Cardiac fibroblast (primary cell): ENCODE measurements at regions not wholly inside any gene's neighbourhood (a gene's known extent, or its start where the extent isn't known, plus 50 kb on each side); places are given as distances from the start of the nearest gene placed in this dataset.

Experiments
- DNase-seq, 2 donors: peaks; one replicate each; pipeline versions ENCODE4 v3.0.0 to v3.0.0-alpha.2; 2010; ENCODE audit warnings: low read depth in 2 of 2
- H3K4me3 ChIP-seq, 2 donors: replicated peaks in 1 of 2; 1 replicate in 1 of 2; 2 replicates in 1 of 2; pipeline ENCODE4 v1.5.1; 2011; ENCODE audit warnings: low read depth in 2 of 2, low read length in 2 of 2, mild to moderate bottlenecking in 2 of 2, moderate library complexity in 1 of 2
- TF ChIP-seq, protein P1 (sequence below): IDR thresholded peaks from one replicate; pipeline ENCODE4 v1.5.1; 2011; ENCODE audit warnings: low read depth, mild to moderate bottlenecking, low read length, inconsistent platforms

DNA sequence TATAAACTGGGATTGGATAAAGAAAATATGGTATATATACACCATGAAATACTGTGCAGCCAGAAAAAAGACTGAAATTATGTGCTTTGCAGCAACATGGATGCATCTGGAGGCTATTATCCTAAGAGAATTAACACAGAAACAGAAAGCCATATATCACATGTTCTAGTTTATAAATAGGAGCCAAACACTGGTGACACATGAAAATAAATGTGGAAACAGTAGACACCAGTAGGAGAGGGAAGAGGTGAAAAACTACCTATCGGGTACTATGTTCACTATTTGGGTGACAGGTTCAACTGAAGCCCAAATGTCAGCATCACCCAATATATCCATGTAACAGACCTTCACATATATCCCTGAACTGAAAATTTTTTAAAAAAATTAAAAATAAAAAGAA is 725.1 kb downstream of the C4orf33 start:
- TF ChIP-seq, protein P1, sequence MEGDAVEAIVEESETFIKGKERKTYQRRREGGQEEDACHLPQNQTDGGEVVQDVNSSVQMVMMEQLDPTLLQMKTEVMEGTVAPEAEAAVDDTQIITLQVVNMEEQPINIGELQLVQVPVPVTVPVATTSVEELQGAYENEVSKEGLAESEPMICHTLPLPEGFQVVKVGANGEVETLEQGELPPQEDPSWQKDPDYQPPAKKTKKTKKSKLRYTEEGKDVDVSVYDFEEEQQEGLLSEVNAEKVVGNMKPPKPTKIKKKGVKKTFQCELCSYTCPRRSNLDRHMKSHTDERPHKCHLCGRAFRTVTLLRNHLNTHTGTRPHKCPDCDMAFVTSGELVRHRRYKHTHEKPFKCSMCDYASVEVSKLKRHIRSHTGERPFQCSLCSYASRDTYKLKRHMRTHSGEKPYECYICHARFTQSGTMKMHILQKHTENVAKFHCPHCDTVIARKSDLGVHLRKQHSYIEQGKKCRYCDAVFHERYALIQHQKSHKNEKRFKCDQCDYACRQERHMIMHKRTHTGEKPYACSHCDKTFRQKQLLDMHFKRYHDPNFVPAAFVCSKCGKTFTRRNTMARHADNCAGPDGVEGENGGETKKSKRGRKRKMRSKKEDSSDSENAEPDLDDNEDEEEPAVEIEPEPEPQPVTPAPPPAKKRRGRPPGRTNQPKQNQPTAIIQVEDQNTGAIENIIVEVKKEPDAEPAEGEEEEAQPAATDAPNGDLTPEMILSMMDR: no peak
- no peak for DNase-seq
- no peak overlapping the region for H3K4me3 ChIP-seq

DNA sequence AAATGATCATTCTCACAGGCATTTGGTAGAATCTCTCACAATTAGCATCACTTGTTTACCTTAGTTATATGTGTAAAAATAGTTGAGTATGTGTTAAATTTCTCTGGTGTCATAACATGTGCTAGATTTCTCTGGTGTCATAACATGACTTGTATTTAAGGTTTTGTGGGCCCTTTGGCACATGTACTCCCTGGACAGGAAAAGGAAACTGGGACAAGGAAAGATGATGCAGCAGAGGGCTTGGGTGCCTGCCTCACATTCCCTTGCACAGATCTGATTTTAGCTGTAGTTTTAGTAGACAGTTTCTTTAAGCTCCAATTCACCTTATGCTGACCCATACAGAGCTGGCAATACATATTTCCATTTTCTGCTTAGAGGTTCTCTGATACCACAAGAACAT is 726.0 kb downstream of the C4orf33 start:
- TF ChIP-seq, protein P1: no peak
- DNase-seq: peak in 1 of 2 donors; percentile 7
- H3K4me3 ChIP-seq: no peak overlapping the region

GRCh38 chr4:129822701-129823100 is 726.7 kb downstream of the C4orf33 start:
- TF ChIP-seq, protein P1: no peak
- no peak overlapping the region for H3K4me3 ChIP-seq
- DNase-seq: peak; percentile 28 to 59

GRCh38 chr4:129823105-129823504 is 727.2 kb downstream of the C4orf33 start:
- no peak overlapping the region for H3K4me3 ChIP-seq
- DNase-seq: peak; percentile 10 to 29
- TF ChIP-seq, protein P1: no peak

- no peak overlapping the region for H3K4me3 ChIP-seq
Measured at GRCh38 chr4:129829373-129829772, 733.4 kb downstream of the C4orf33 start.

GRCh38 chr4:129839687-129840086 is 743.7 kb downstream of the C4orf33 start:
- TF ChIP-seq, protein P1: no peak
- peak in 1 of 2 donors; percentile 4 for DNase-seq
- H3K4me3 ChIP-seq: no peak overlapping the region

More at GRCh38 chr4:129829373-129829772, 733.4 kb downstream of the C4orf33 start:
- TF ChIP-seq, protein P1: no peak
- DNase-seq: no peak

DNA sequence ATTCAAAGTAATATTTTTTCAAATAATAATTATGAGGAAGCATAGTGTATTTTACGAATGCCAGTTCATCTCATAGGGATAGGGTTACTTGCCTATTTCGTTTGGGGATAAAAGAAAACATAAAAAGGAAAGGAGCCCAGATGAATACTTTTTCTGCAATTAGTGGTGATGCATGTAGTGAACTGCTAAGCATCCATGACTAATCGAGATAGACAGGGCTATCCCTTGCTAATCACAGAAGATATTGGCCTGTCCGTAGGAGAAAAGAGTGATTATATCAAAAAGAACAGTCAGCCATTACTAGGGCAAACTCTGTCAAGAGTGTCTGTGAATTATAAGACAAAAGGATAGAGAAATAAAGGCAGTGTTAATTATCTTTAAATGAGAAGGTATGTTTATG is 746.1 kb downstream of the C4orf33 start:
- DNase-seq: no peak
- TF ChIP-seq, protein P1: no peak
- no peak overlapping the region for H3K4me3 ChIP-seq
